HCT116 (cell line): ENCODE measurements at regions not wholly inside any gene's neighbourhood (a gene's known extent, or its start where the extent isn't known, plus 50 kb on each side); places are given as distances from the start of the nearest gene placed in this dataset.

Experiments
- ATAC-seq: fragments of 200-7000 bp; cut with Tn5 transposase; 2 replicates; pipeline ENCODE4 v1.9.1; 2020; ENCODE audit warnings: mild to moderate bottlenecking, moderate library complexity
- BruUV-seq: library from RNA; stranded (reverse); fragments of 400-500 nt; replicated peaks from 2 replicates; lab custom pipeline; 2021; lab: Mats Ljungman, UMichigan
- CTCF ChIA-PET: fragments of 300-600 bp; sonication (Branson Sonifier 250); formaldehyde crosslinking; loops from one replicate; lab custom pipeline; 2021; ENCODE audit warnings: antibody characterized with exemption; lab: Charles Lee
- POLR2A ChIA-PET: fragments of 300-600, 350-600 bp; sonication (Branson Sonifier 250); formaldehyde crosslinking; loops from one replicate; lab custom pipeline; 2021; ENCODE audit warnings: antibody characterized with exemption; lab: Charles Lee
- RAD21 ChIA-PET, 2 experiments: fragments of 300-600 bp; sonication (Branson Sonifier 250); formaldehyde crosslinking; loops; one replicate each; lab custom pipeline; 2023; ENCODE audit warnings: low total read pairs in 2 of 2; ENCODE audit not compliant: uncharacterized antibody in 2 of 2, unreplicated experiment in 2 of 2, low non-redundant PET in 1 of 2; lab: Charles Lee
- DNase-seq: peaks from one replicate; pipeline ENCODE4 v3.0.0-alpha.2; 2010; ENCODE audit warnings: low read depth, low spot score
- H2AFZ ChIP-seq: fragments of 200-600 bp; shearing (Covaris generic), sonication (generic); 2 replicates; pipeline ENCODE4 v1.6.1; 2017; ENCODE audit warnings: low read depth, mixed run types, mixed read lengths, antibody characterized with exemption, low read length; ENCODE audit not compliant: poor library complexity, severe bottlenecking
- H3K27ac ChIP-seq: 2 replicates; pipeline ENCODE4 v1.5.1; 2012; ENCODE audit warnings: low read depth, low read length
- H3K27me3 ChIP-seq: fragments of 200-600 bp; sonication (generic); 2 replicates; pipeline ENCODE4 v1.6.1; 2016; ENCODE audit warnings: mixed run types, low read length, mixed read lengths; ENCODE audit not compliant: insufficient read depth
- H3K36me3 ChIP-seq, 2 experiments: fragments of 200-500 bp in 1 of 2; fragments of 200-600 bp in 1 of 2; sonication (Bioruptor generic) in 1 of 2; sonication (generic) in 1 of 2; 2 replicates each; pipeline versions ENCODE4 v1.5.1 to v1.6.1; 2014 to 2016; ENCODE audit warnings: low read length in 2 of 2, inconsistent platforms in 1 of 2, mixed read lengths in 1 of 2, mixed run types in 1 of 2; ENCODE audit not compliant: insufficient read depth in 2 of 2, control insufficient read depth in 1 of 2
- H3K4me1 ChIP-seq, 2 experiments: fragments of 200-600 bp in 1 of 2; sonication (generic) in 1 of 2; 2 replicates each; pipeline versions ENCODE4 v1.5.1 to v1.6.1; 2012 to 2017; ENCODE audit warnings: low read length in 2 of 2, inconsistent platforms in 1 of 2, mild to moderate bottlenecking in 1 of 2, mixed read lengths in 1 of 2, mixed run types in 1 of 2, moderate library complexity in 1 of 2; ENCODE audit not compliant: insufficient read depth in 2 of 2, control insufficient read depth in 1 of 2
- H3K4me2 ChIP-seq: fragments of 200-600 bp; sonication (generic); 2 replicates; pipeline ENCODE4 v1.6.1; 2017; ENCODE audit warnings: mixed run types, low read length, mixed read lengths
- H3K4me3 ChIP-seq, 2 experiments: fragments of 200-600 bp in 1 of 2; sonication (generic) in 1 of 2; replicated peaks in 1 of 2; 2 replicates each; pipeline ENCODE4 v1.5.1; 2011 to 2016; ENCODE audit warnings: low read length in 2 of 2, control low read depth in 1 of 2, low read depth in 1 of 2, mild to moderate bottlenecking in 1 of 2, mixed read lengths in 1 of 2, mixed run types in 1 of 2
- H3K79me2 ChIP-seq: fragments of 200-600 bp; sonication (generic); 2 replicates; pipeline ENCODE4 v1.6.1; 2017; ENCODE audit warnings: mild to moderate bottlenecking, mixed run types, low read length, moderate library complexity, mixed read lengths; ENCODE audit not compliant: insufficient read depth
- H3K9ac ChIP-seq: fragments of 200-600 bp; sonication (generic); 2 replicates; pipeline ENCODE4 v1.6.1; 2016; ENCODE audit warnings: low read length, mixed read lengths
- H3K9me2 ChIP-seq: fragments of 200-600 bp; sonication (generic), shearing (Covaris generic); 2 replicates; pipeline ENCODE4 v1.6.1; 2017; ENCODE audit warnings: mixed run types, mild to moderate bottlenecking, moderate library complexity; ENCODE audit not compliant: insufficient read depth
- H3K9me3 ChIP-seq, 2 experiments: fragments of 200-500 bp in 1 of 2; fragments of 200-600 bp in 1 of 2; sonication (Bioruptor generic) in 1 of 2; sonication (generic) in 1 of 2; 2 replicates each; pipeline ENCODE4 v1.6.1; 2014 to 2017; ENCODE audit warnings: low read length in 2 of 2, mixed read lengths in 2 of 2, inconsistent platforms in 1 of 2, low read depth in 1 of 2, mild to moderate bottlenecking in 1 of 2, mixed run types in 1 of 2, moderate library complexity in 1 of 2; ENCODE audit not compliant: control insufficient read depth in 1 of 2, insufficient read depth in 1 of 2
- H4K20me1 ChIP-seq: fragments of 200-600 bp; sonication (generic), shearing (Covaris generic); 2 replicates; pipeline ENCODE4 v1.6.1; 2017; ENCODE audit warnings: mixed run types, mild to moderate bottlenecking, moderate library complexity; ENCODE audit not compliant: insufficient read depth
- ATF3 ChIP-seq: IDR thresholded peaks from 2 replicates; pipeline ENCODE4 v1.6.1; 2012
- CBX3 ChIP-seq: IDR thresholded peaks from 2 replicates; pipeline ENCODE4 v1.6.1; 2012; ENCODE audit warnings: low read depth
- CEBPB ChIP-seq: IDR thresholded peaks from 2 replicates; pipeline ENCODE4 v1.6.1; 2012; ENCODE audit warnings: low read depth
- CTCF ChIP-seq, 3 experiments: fragments of 200-600 bp in 1 of 3; sonication (generic) in 1 of 3; IDR thresholded peaks in 2 of 3; conservative IDR thresholded peaks in 1 of 3; 2 replicates each; pipeline ENCODE4 v1.5.1; 2012 to 2017; ENCODE audit warnings: low read depth in 2 of 3, low read length in 2 of 3, antibody characterized with exemption in 1 of 3, borderline replicate concordance in 1 of 3, control low read depth in 1 of 3, mild to moderate bottlenecking in 1 of 3, mixed read lengths in 1 of 3, mixed run types in 1 of 3, moderate library complexity in 1 of 3; ENCODE audit not compliant: insufficient read depth in 1 of 3
- EGR1 ChIP-seq: IDR thresholded peaks from 2 replicates; pipeline ENCODE4 v1.6.1; 2012; ENCODE audit warnings: low read depth
- ELF1 ChIP-seq: IDR thresholded peaks from 2 replicates; pipeline ENCODE4 v1.6.1; 2012; ENCODE audit warnings: low read depth, borderline replicate concordance
- EZH2 ChIP-seq: fragments of 200-600 bp; sonication (generic); IDR thresholded peaks from 2 replicates; pipeline ENCODE4 v1.6.1; 2017; ENCODE audit warnings: antibody characterized with exemption, mixed run types
- EZH2phosphoT487 ChIP-seq: fragments of 200-600 bp; IDR thresholded peaks from 2 replicates; pipeline ENCODE4 v1.6.1; 2018; ENCODE audit warnings: antibody characterized with exemption, borderline replicate concordance
- FOSL1 ChIP-seq: IDR thresholded peaks from 2 replicates; pipeline ENCODE4 v1.6.1; 2012; ENCODE audit warnings: low read depth
- JUND ChIP-seq: IDR thresholded peaks from 2 replicates; pipeline ENCODE4 v1.6.1; 2012
- MAX ChIP-seq: IDR thresholded peaks from 2 replicates; pipeline ENCODE4 v1.6.1; 2012
- POLR2A ChIP-seq: IDR thresholded peaks from 2 replicates; pipeline ENCODE4 v1.7.0; 2011; ENCODE audit warnings: borderline replicate concordance; ENCODE audit not compliant: insufficient read depth, insufficient read length; ENCODE audit errors: extremely low read depth
- RAD21 ChIP-seq: IDR thresholded peaks from 2 replicates; pipeline ENCODE4 v1.6.1; 2012; ENCODE audit warnings: low read depth, mild to moderate bottlenecking
- SRF ChIP-seq: IDR thresholded peaks from 2 replicates; pipeline ENCODE4 v1.6.1; 2012; ENCODE audit warnings: low read depth
- TCF7L2 ChIP-seq: IDR thresholded peaks from 2 replicates; pipeline ENCODE4 v1.7.0; 2011; ENCODE audit warnings: borderline replicate concordance, inconsistent platforms; ENCODE audit not compliant: insufficient read depth, insufficient read length; ENCODE audit errors: extremely low read depth
- YY1 ChIP-seq: IDR thresholded peaks from 2 replicates; pipeline ENCODE4 v1.6.1; 2011; ENCODE audit warnings: low read length, low read depth, moderate library complexity, mild to moderate bottlenecking; ENCODE audit not compliant: insufficient replicate concordance; ENCODE audit errors: extremely low read depth
- ZBTB33 ChIP-seq: IDR thresholded peaks from 2 replicates; pipeline ENCODE4 v1.6.1; 2011; ENCODE audit warnings: mild to moderate bottlenecking, low read length, moderate library complexity; ENCODE audit not compliant: insufficient replicate concordance; ENCODE audit errors: extremely low read depth
- ZFX ChIP-seq: fragments of 450-650 bp; IDR thresholded peaks from 2 replicates; pipeline ENCODE4 v1.6.1; 2017
- ZNF274 ChIP-seq: fragments of 200-500 bp; sonication (Bioruptor generic); IDR thresholded peaks from 2 replicates; pipeline ENCODE4 v1.6.1; 2014; ENCODE audit warnings: mild to moderate bottlenecking, low read depth, low read length, inconsistent platforms
- intact Hi-C: fragments of 100-400 bp; cut with micrococcal nuclease; formaldehyde crosslinking; loops from 2 replicates; pipeline ENCODE4 v1.10.0; 2022

GRCh38 chr1:101732261-101732660 lies 264.5 kb downstream of the OLFM3 start:
- Histone ChIP-seq H3K36me3 (no peaks in the 10 kb centered on the region), H3K79me2 (no peaks in the 10 kb centered on the region), H3K4me1 (no peaks in the 10 kb centered on the region), H2AFZ (no peak overlapping the region), H3K4me2 (no peak overlapping the region), H4K20me1 (no peaks in the 10 kb centered on the region), H3K27me3 (no peaks in the 10 kb centered on the region), H3K4me3 (no peak overlapping the region), H3K9ac (no peak overlapping the region), H3K9me3 (no peaks in the 10 kb centered on the region), H3K9me2 (no peaks in the 10 kb centered on the region), H3K27ac (no peak overlapping the region)
- ChIA-PET CTCF (no interaction called here), RAD21 (no interaction called here), POLR2A (no interaction called here)
- no peak for TF ChIP-seq EGR1
- no peak for TF ChIP-seq YY1
- TF ChIP-seq EZH2, result no peak
- TF ChIP-seq CBX3, result no peak
- TF ChIP-seq POLR2A, result no peak
- no peak for TF ChIP-seq ELF1
- TF ChIP-seq MAX, result no peak
- TF ChIP-seq ATF3, result no peak
- no peak for TF ChIP-seq RAD21
- no peak for TF ChIP-seq TCF7L2
- TF ChIP-seq ZFX, result no peak
- no peak for TF ChIP-seq CEBPB
- TF ChIP-seq ZBTB33, result no peak
- TF ChIP-seq EZH2phosphoT487, result no peak
- TF ChIP-seq JUND, result no peak
- no peak for TF ChIP-seq CTCF (IDR thresholded peaks at IDR 0.05 in 2 of 3, conservative IDR thresholded peaks at IDR 0.05 in 1 of 3; ENCODE audit: borderline replicate concordance in 1 of 3, insufficient read depth in 1 of 3, low read depth in 2 of 3, low read length in 2 of 3)
- no peak for TF ChIP-seq FOSL1
- TF ChIP-seq SRF, result no peak
- TF ChIP-seq ZNF274, result no peak
- no peak for ATAC-seq
- intact Hi-C loops, result no loop called here
- BruUV-seq, result no TSS peak
- DNase-seq, result no peak
